Endothelial cell of umbilical vein (primary cell): ENCODE measurements at regions not wholly inside any gene's neighbourhood (a gene's known extent, or its start where the extent isn't known, plus 50 kb on each side); places are given as distances from the start of the nearest gene placed in this dataset.

Source experiments
- BruUV-seq: library from RNA; stranded (reverse); fragments of 400-500 nt; replicated peaks from 2 replicates; lab custom pipeline; 2021; lab: Mats Ljungman, UMichigan
- CTCF ChIA-PET: fragments of 300-600, 350-600 bp; sonication (Branson Sonifier 250); formaldehyde crosslinking; loops from one replicate; lab custom pipeline; 2021; ENCODE audit warnings: antibody characterized with exemption, inconsistent platforms; lab: Charles Lee
- POLR2A ChIA-PET: fragments of 300-600, 350-600 bp; sonication (Branson Sonifier 250); formaldehyde crosslinking; loops from one replicate; lab custom pipeline; 2021; ENCODE audit warnings: antibody characterized with exemption, inconsistent platforms; lab: Charles Lee
- DNase-seq: peaks from one replicate; pipeline ENCODE4 v3.0.0-alpha.2; 2011; ENCODE audit warnings: low read depth, low spot score
- FAIRE-seq: peaks from 2 replicates; lab custom pipeline; 2011; peaks lifted over from hg19 to GRCh38; lab: Jason Lieb, UNC
- H2AFZ ChIP-seq: 2 replicates; pipeline ENCODE4 v1.6.0; 2012; ENCODE audit warnings: low read depth, low read length, control low read depth, inconsistent platforms
- H3K27ac ChIP-seq: 2 replicates; pipeline ENCODE4 v1.5.1; 2011; ENCODE audit warnings: low read depth, mild to moderate bottlenecking, control low read depth, low read length, moderate library complexity; ENCODE audit not compliant: insufficient read depth
- H3K27me3 ChIP-seq, 2 experiments: 2 replicates each; pipeline versions ENCODE4 v1.6.0 to v1.6.1; 2011; ENCODE audit warnings: low read length in 2 of 2, mixed read lengths in 1 of 2; ENCODE audit not compliant: control insufficient read depth in 2 of 2, insufficient read depth in 2 of 2
- H3K36me3 ChIP-seq, 2 experiments: 2 replicates in 1 of 2; 3 replicates in 1 of 2; pipeline ENCODE4 v1.5.1; 2011; ENCODE audit warnings: low read length in 2 of 2, mild to moderate bottlenecking in 1 of 2, moderate library complexity in 1 of 2; ENCODE audit not compliant: control insufficient read depth in 2 of 2, insufficient read depth in 2 of 2; ENCODE audit errors: extremely low read depth in 1 of 2
- H3K4me1 ChIP-seq: 3 replicates; pipeline ENCODE4 v1.5.1; 2011; ENCODE audit warnings: mild to moderate bottlenecking, low read length; ENCODE audit not compliant: control insufficient read depth, insufficient read depth; ENCODE audit errors: extremely low read depth
- H3K4me2 ChIP-seq: 2 replicates; pipeline ENCODE4 v1.6.1; 2011; ENCODE audit warnings: low read length, control low read depth, mixed read lengths; ENCODE audit not compliant: insufficient read depth
- H3K4me3 ChIP-seq, 3 experiments: fragments of 200-600 bp in 1 of 3; sonication (generic), shearing (Covaris generic) in 1 of 3; replicated peaks in 1 of 3; 2 replicates each; pipeline ENCODE4 v1.5.1; 2011 to 2016; ENCODE audit warnings: control low read depth in 3 of 3, low read length in 3 of 3, mild to moderate bottlenecking in 2 of 3, inconsistent platforms in 1 of 3, low read depth in 1 of 3, moderate library complexity in 1 of 3; ENCODE audit not compliant: insufficient read depth in 1 of 3
- H3K79me2 ChIP-seq: 2 replicates; pipeline ENCODE4 v1.6.0; 2012; ENCODE audit warnings: low read length, inconsistent platforms; ENCODE audit not compliant: control insufficient read depth, insufficient read depth
- H3K9ac ChIP-seq: replicated peaks from 2 replicates; pipeline ENCODE3; 2011; ENCODE audit warnings: low read length, control low read depth; ENCODE audit not compliant: insufficient read depth; ENCODE audit errors: extremely low read depth
- H3K9me1 ChIP-seq: replicated peaks from 3 replicates; pipeline ENCODE4 v1.6.0; 2011; ENCODE audit warnings: mild to moderate bottlenecking, low read length; ENCODE audit not compliant: control insufficient read depth, insufficient read depth; ENCODE audit errors: extremely low read depth
- H3K9me3 ChIP-seq: replicated peaks from 2 replicates; pipeline ENCODE4 v1.5.1; 2012; ENCODE audit warnings: low read length, inconsistent platforms; ENCODE audit not compliant: control insufficient read depth, insufficient read depth
- H4K20me1 ChIP-seq: replicated peaks from 2 replicates; pipeline ENCODE3; 2011; ENCODE audit warnings: mild to moderate bottlenecking, low read length; ENCODE audit not compliant: control insufficient read depth, insufficient read depth; ENCODE audit errors: extremely low read depth
- EZH2 ChIP-seq: IDR thresholded peaks from 2 replicates; pipeline ENCODE4 v1.6.1; 2012; ENCODE audit warnings: borderline replicate concordance, low read depth, mild to moderate bottlenecking, moderate library complexity, low read length, inconsistent platforms; ENCODE audit not compliant: severe bottlenecking
- FOS ChIP-seq: IDR thresholded peaks from 2 replicates; pipeline ENCODE4 v1.6.1; 2011; ENCODE audit warnings: mild to moderate bottlenecking, low read length, moderate library complexity, borderline replicate concordance; ENCODE audit not compliant: insufficient read depth
- GATA2 ChIP-seq: IDR thresholded peaks from 2 replicates; pipeline ENCODE4 v1.7.0; 2011; ENCODE audit warnings: low read depth, mild to moderate bottlenecking, moderate library complexity, mixed read lengths, low read length; ENCODE audit not compliant: insufficient read length, insufficient read depth
- JUN ChIP-seq: IDR thresholded peaks from 2 replicates; pipeline ENCODE4 v1.6.1; 2011; ENCODE audit warnings: borderline replicate concordance, low read depth; ENCODE audit not compliant: insufficient read length, insufficient read depth
- MYC ChIP-seq: IDR thresholded peaks from one replicate; pipeline ENCODE4 v1.6.1; 2011; ENCODE audit warnings: mild to moderate bottlenecking, low read depth, low read length
- POLR2A ChIP-seq: IDR thresholded peaks from 2 replicates; pipeline ENCODE4 v1.6.1; 2012; ENCODE audit warnings: low read depth, mild to moderate bottlenecking, control low read depth, low read length
- POLR2AphosphoS5 ChIP-seq: IDR thresholded peaks from 2 replicates; pipeline ENCODE4 v1.6.1; 2012; ENCODE audit warnings: low read depth, mild to moderate bottlenecking, control low read depth, low read length, moderate library complexity; ENCODE audit not compliant: insufficient read depth
- dilution Hi-C: fragments of 300-500 bp; cut with MboI; formaldehyde crosslinking; loops from one replicate; pipeline ENCODE4 v1.15.0; 2019; ENCODE audit warnings: low sequenced_read_pairs; ENCODE audit not compliant: extremely low pct_ligation_motif_present
- intact Hi-C: fragments of 100-400 bp; cut with micrococcal nuclease; formaldehyde crosslinking; loops from one replicate; pipeline ENCODE4 v1.10.0; 2022
- TF ChIP-seq, protein P1 (sequence below), 2 donors: IDR thresholded peaks; 1 replicate in 1 of 2; 2 replicates in 1 of 2; pipeline ENCODE4 v1.5.1; 2011; ENCODE audit warnings: low read length in 2 of 2, mild to moderate bottlenecking in 2 of 2, moderate library complexity in 2 of 2, control low read depth in 1 of 2, inconsistent platforms in 1 of 2, low read depth in 1 of 2; ENCODE audit not compliant: insufficient read depth in 1 of 2; ENCODE audit errors: extremely low read depth in 1 of 2
- TF ChIP-seq, protein P2 (sequence below): IDR thresholded peaks from 2 replicates; pipeline ENCODE4 v1.6.1; 2011; ENCODE audit not compliant: insufficient read depth, insufficient read length

DNA sequence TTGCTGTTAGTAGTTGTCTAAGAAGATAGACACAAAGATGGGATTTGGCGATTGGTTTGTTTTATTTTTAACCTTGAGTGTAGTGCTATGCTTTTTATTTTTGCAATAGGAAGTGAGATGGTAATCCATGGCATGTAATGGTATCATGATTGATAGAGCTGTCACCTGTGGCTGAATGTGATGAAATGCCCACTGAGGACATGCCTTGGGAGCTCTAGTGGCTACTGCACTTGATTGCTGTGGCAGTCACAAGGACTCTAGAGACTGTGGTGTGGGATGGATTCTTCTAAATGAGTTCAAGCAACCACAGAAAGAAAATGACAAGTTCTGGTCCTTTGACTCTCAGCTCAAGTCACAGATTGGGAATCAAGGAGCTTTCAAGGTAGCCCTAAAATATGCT lies 139.4 kb downstream of the CYRIA start:
- DNase-seq (no peak), FAIRE-seq (no peak)
- Histone ChIP-seq H3K4me2 (no peak overlapping the region), H3K9me3 (no peaks in the 10 kb centered on the region), H3K36me3 (no peaks in the 10 kb centered on the region), H3K79me2 (no peaks in the 10 kb centered on the region), H4K20me1 (no peaks in the 10 kb centered on the region), H3K27me3 (peaks cover 2 to 10% of the 10 kb centered on the region in 2 experiments), H3K27ac (no peak overlapping the region), H3K9me1 (no peaks in the 10 kb centered on the region), H2AFZ (no peak overlapping the region), H3K4me3 (no peak overlapping the region), H3K4me1 (no peaks in the 10 kb centered on the region), H3K9ac (no peak overlapping the region)
- no TSS peak for BruUV-seq
- TF ChIP-seq POLR2A (no peak), GATA2 (no peak), JUN (no peak), EZH2 (no peak), MYC (no peak), FOS (no peak), POLR2AphosphoS5 (no peak)
- TF ChIP-seq, protein P1, sequence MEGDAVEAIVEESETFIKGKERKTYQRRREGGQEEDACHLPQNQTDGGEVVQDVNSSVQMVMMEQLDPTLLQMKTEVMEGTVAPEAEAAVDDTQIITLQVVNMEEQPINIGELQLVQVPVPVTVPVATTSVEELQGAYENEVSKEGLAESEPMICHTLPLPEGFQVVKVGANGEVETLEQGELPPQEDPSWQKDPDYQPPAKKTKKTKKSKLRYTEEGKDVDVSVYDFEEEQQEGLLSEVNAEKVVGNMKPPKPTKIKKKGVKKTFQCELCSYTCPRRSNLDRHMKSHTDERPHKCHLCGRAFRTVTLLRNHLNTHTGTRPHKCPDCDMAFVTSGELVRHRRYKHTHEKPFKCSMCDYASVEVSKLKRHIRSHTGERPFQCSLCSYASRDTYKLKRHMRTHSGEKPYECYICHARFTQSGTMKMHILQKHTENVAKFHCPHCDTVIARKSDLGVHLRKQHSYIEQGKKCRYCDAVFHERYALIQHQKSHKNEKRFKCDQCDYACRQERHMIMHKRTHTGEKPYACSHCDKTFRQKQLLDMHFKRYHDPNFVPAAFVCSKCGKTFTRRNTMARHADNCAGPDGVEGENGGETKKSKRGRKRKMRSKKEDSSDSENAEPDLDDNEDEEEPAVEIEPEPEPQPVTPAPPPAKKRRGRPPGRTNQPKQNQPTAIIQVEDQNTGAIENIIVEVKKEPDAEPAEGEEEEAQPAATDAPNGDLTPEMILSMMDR (IDR thresholded peaks at IDR 0.05; ENCODE audit: extremely low read depth in 1 of 2, insufficient read depth in 1 of 2, low read depth in 1 of 2, low read length in 2 of 2) = no peak
- TF ChIP-seq, protein P2, sequence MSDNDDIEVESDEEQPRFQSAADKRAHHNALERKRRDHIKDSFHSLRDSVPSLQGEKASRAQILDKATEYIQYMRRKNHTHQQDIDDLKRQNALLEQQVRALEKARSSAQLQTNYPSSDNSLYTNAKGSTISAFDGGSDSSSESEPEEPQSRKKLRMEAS = no peak
- ChIA-PET POLR2A (no interaction called here), CTCF (interaction anchor here (0.9 to 2.7 kb wide), 14 partner anchors 8 to 1145 kb away, joined by 3 to 72 read pairs (median 4); no protein-coding TSS in a partner anchor)
- dilution Hi-C loops (no loop called here), intact Hi-C loops (no loop called here)
